ENCODE measurements at regions not wholly inside any gene's neighbourhood (a gene's known extent, or its start where the extent isn't known, plus 50 kb on each side); places are given as distances from the start of the nearest gene placed in this dataset.

GRCh38 chr16:60120586-60120985 is 1386.5 kb upstream of the GOT2 start:
- TF ChIP-seq EZH2 (optimal IDR thresholded peaks at IDR 0.05; ENCODE audit: low read depth, low read length), result no peak
- no peak for TF ChIP-seq CTCF (IDR thresholded peaks at IDR 0.05; ENCODE audit: low read length)
